GM23338 (cell line): ENCODE measurements at regions not wholly inside any gene's neighbourhood (a gene's known extent, or its start where the extent isn't known, plus 50 kb on each side); places are given as distances from the start of the nearest gene placed in this dataset.

Experiments used
- ATAC-seq: fragments of 200-7000 bp; cut with Tn5 transposase; 3 replicates; pipeline ENCODE4 v1.9.1; 2020
- DNase-seq: peaks from one replicate; pipeline ENCODE4 v3.0.0-alpha.2; 2015; ENCODE audit warnings: low spot score
- H2AFZ ChIP-seq: fragments of 200-600 bp; sonication (generic); 2 replicates; pipeline ENCODE4 v1.8.0; 2016; ENCODE audit warnings: antibody characterized with exemption, mild to moderate bottlenecking, moderate library complexity
- H3F3A ChIP-seq: fragments of 200-600 bp; sonication (generic); replicated peaks from 2 replicates; pipeline ENCODE4 v1.8.0; 2017; ENCODE audit warnings: antibody characterized with exemption, mixed run types, low read depth
- H3K27ac ChIP-seq: fragments of 200-600 bp; sonication (generic); 2 replicates; pipeline ENCODE4 v1.6.1; 2016; ENCODE audit warnings: low read depth
- H3K27me3 ChIP-seq: fragments of 200-600 bp; sonication (generic); 2 replicates; pipeline ENCODE4 v1.8.0; 2016; ENCODE audit warnings: mild to moderate bottlenecking, mixed run types, moderate library complexity; ENCODE audit not compliant: insufficient read depth
- H3K36me3 ChIP-seq: fragments of 200-600 bp; sonication (generic); 2 replicates; pipeline ENCODE4 v1.8.0; 2016; ENCODE audit warnings: mild to moderate bottlenecking; ENCODE audit not compliant: insufficient read depth
- H3K4me1 ChIP-seq: fragments of 200-600 bp; sonication (generic); 2 replicates; pipeline ENCODE4 v1.8.0; 2016; ENCODE audit warnings: mild to moderate bottlenecking, moderate library complexity; ENCODE audit not compliant: insufficient read depth
- H3K4me2 ChIP-seq: fragments of 200-600 bp; sonication (generic); 2 replicates; pipeline ENCODE4 v1.7.1; 2017; ENCODE audit warnings: mixed run types
- H3K4me3 ChIP-seq: fragments of 200-600 bp; sonication (generic); 2 replicates; pipeline ENCODE4 v1.6.1; 2016; ENCODE audit warnings: mixed run types
- H3K79me2 ChIP-seq: fragments of 200-600 bp; sonication (generic); replicated peaks from 2 replicates; pipeline ENCODE4 v1.8.0; 2017; ENCODE audit warnings: mild to moderate bottlenecking; ENCODE audit not compliant: insufficient read depth
- H3K9me2 ChIP-seq: fragments of 200-600 bp; sonication (generic); 2 replicates; pipeline ENCODE4 v1.8.0; 2017; ENCODE audit not compliant: insufficient read depth
- H4K20me1 ChIP-seq: fragments of 200-600 bp; sonication (generic); replicated peaks from 2 replicates; pipeline ENCODE4 v1.8.0; 2017; ENCODE audit warnings: mild to moderate bottlenecking; ENCODE audit not compliant: insufficient read depth
- H3K27ac Mint-ChIP-seq: 2 replicates; pipeline ENCODE4 v1.8.0; 2020; ENCODE audit warnings: inconsistent platforms, mild to moderate bottlenecking, moderate library complexity, mixed read lengths
- H3K27me3 Mint-ChIP-seq: 3 replicates; pipeline ENCODE4 v1.8.0; 2022; ENCODE audit warnings: low read depth, mild to moderate bottlenecking, moderate library complexity, mixed read lengths, inconsistent platforms; ENCODE audit not compliant: insufficient read depth, poor library complexity
- H3K36me3 Mint-ChIP-seq: 3 replicates; pipeline ENCODE4 v1.8.0; 2021; ENCODE audit warnings: low read depth, mild to moderate bottlenecking, inconsistent platforms, moderate library complexity, mixed read lengths
- H3K4me1 Mint-ChIP-seq: 3 replicates; pipeline ENCODE4 v1.8.0; 2020; ENCODE audit warnings: mild to moderate bottlenecking, inconsistent platforms, mixed read lengths
- H3K4me3 Mint-ChIP-seq: 3 replicates; pipeline ENCODE4 v1.8.0; 2021; ENCODE audit warnings: moderate library complexity, mild to moderate bottlenecking, inconsistent platforms, mixed read lengths
- H3K9me3 Mint-ChIP-seq: 3 replicates; pipeline ENCODE4 v1.8.0; 2020; ENCODE audit warnings: moderate library complexity, mild to moderate bottlenecking, inconsistent platforms, mixed read lengths
- EZH2 ChIP-seq: fragments of 200-600 bp; sonication (generic); IDR thresholded peaks from one replicate; pipeline ENCODE4 v1.8.0; 2017; ENCODE audit warnings: antibody characterized with exemption, mild to moderate bottlenecking, low read depth; ENCODE audit not compliant: unreplicated experiment
- EZH2phosphoT487 ChIP-seq: fragments of 200-600 bp; sonication (generic); IDR thresholded peaks from one replicate; pipeline ENCODE4 v1.8.1; 2018; ENCODE audit warnings: antibody characterized with exemption; ENCODE audit not compliant: unreplicated experiment
- JUNB ChIP-seq: IDR thresholded peaks from one replicate; pipeline ENCODE4 v1.6.1; 2016; ENCODE audit warnings: antibody characterized with exemption; ENCODE audit not compliant: unreplicated experiment
- NANOG ChIP-seq: IDR thresholded peaks from 2 replicates; pipeline ENCODE4 v1.6.1; 2016; ENCODE audit warnings: antibody characterized with exemption, borderline replicate concordance
- POLR2AphosphoS5 ChIP-seq: IDR thresholded peaks from 2 replicates; pipeline ENCODE4 v1.6.1; 2016; ENCODE audit warnings: antibody characterized with exemption, low read depth
- ZNF114 ChIP-seq: fragments of 250-450 bp; sonication (Bioruptor Pico); IDR thresholded peaks from 2 replicates; pipeline ENCODE4 v1.5.0; 2020; ENCODE audit warnings: mild to moderate bottlenecking, moderate library complexity
- ZNF331 ChIP-seq: fragments of 250-450 bp; sonication (Bioruptor Pico); IDR thresholded peaks from 2 replicates; pipeline ENCODE4 v1.5.0; 2020; ENCODE audit warnings: low read depth, mild to moderate bottlenecking, moderate library complexity
- TF ChIP-seq, protein P1 (sequence below): fragments of 250-450 bp; sonication (Bioruptor Pico); IDR thresholded peaks from 2 replicates; pipeline ENCODE4 v1.5.0; 2020; ENCODE audit warnings: mild to moderate bottlenecking, moderate library complexity
- TF ChIP-seq, protein P2 (sequence below), 2 experiments: fragments of 200-600 bp in 1 of 2; sonication (generic) in 1 of 2; conservative IDR thresholded peaks; 2 replicates each; pipeline versions ENCODE4 v1.5.1 to v1.6.1; 2016 to 2017; ENCODE audit warnings: antibody characterized with exemption in 2 of 2, low read depth in 2 of 2, mild to moderate bottlenecking in 2 of 2, moderate library complexity in 1 of 2

DNA sequence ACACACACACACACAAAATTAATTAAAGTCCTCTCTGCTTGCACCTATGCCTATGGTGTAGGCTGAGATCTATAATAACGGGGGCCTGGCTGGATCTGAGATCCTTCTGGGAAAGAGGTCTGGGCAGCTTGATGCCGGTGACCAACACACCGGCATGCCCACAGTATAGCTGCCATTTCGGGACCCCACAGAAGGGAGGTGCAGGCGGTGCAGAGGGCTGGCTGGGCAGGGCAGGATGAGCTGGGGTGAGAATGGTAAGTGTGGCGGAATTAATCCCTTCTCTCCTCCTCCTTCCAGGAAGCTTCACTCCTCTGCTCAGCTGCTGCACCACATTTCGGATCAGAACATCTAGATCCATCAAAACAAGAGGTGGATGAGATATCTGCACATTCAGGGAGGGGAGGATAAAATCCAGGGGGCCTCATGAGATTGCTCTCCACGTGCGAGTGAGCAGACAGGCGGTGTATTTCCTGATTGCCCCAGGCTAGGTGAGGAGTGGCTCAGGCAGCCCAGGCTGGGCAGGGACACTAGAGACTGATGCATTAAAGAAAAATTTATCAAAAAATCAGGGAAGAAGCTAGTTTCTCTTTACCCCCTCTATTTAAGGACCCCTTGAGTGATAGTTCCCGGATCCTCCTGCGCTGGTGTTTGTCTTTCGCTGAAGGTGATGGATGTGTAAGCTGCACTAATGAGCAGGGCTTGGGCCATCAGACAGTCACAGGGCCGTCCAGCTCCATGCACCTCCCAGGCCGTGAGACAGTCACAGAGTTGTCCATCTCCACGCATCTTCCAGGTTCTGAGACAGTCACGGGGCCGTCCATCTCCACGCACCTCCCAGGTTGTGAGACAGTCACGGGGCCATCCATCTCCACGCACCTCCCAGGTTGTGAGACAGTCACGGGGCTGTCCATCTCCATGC lies 449.9 kb downstream of the PTPRU start:
- H3K27me3 Mint-ChIP-seq, result peaks cover 2% of the 10 kb centered on the region
- Histone ChIP-seq H3K27ac (no peak overlapping the region), H3K4me2 (no peak overlapping the region), H3K4me3 (no peak overlapping the region), H4K20me1 (no peaks in the 10 kb centered on the region), H3K36me3 (no peaks in the 10 kb centered on the region), H3F3A (no peaks in the 10 kb centered on the region), H2AFZ (no peak overlapping the region), H3K79me2 (no peaks in the 10 kb centered on the region), H3K4me1 (peaks cover 7% of the 10 kb centered on the region), H3K27me3 (no peaks in the 10 kb centered on the region), H3K9me2 (no peaks in the 10 kb centered on the region)
- DNase-seq (no peak), ATAC-seq (no peak)
- no peak overlapping the region for H3K4me3 Mint-ChIP-seq
- TF ChIP-seq EZH2phosphoT487 (no peak), ZNF331 (CRISPR knock-in tag) (no peak), POLR2AphosphoS5 (no peak), JUNB (no peak), EZH2 (no peak), ZNF114 (CRISPR knock-in tag) (no peak), NANOG (no peak)
- TF ChIP-seq, protein P1, sequence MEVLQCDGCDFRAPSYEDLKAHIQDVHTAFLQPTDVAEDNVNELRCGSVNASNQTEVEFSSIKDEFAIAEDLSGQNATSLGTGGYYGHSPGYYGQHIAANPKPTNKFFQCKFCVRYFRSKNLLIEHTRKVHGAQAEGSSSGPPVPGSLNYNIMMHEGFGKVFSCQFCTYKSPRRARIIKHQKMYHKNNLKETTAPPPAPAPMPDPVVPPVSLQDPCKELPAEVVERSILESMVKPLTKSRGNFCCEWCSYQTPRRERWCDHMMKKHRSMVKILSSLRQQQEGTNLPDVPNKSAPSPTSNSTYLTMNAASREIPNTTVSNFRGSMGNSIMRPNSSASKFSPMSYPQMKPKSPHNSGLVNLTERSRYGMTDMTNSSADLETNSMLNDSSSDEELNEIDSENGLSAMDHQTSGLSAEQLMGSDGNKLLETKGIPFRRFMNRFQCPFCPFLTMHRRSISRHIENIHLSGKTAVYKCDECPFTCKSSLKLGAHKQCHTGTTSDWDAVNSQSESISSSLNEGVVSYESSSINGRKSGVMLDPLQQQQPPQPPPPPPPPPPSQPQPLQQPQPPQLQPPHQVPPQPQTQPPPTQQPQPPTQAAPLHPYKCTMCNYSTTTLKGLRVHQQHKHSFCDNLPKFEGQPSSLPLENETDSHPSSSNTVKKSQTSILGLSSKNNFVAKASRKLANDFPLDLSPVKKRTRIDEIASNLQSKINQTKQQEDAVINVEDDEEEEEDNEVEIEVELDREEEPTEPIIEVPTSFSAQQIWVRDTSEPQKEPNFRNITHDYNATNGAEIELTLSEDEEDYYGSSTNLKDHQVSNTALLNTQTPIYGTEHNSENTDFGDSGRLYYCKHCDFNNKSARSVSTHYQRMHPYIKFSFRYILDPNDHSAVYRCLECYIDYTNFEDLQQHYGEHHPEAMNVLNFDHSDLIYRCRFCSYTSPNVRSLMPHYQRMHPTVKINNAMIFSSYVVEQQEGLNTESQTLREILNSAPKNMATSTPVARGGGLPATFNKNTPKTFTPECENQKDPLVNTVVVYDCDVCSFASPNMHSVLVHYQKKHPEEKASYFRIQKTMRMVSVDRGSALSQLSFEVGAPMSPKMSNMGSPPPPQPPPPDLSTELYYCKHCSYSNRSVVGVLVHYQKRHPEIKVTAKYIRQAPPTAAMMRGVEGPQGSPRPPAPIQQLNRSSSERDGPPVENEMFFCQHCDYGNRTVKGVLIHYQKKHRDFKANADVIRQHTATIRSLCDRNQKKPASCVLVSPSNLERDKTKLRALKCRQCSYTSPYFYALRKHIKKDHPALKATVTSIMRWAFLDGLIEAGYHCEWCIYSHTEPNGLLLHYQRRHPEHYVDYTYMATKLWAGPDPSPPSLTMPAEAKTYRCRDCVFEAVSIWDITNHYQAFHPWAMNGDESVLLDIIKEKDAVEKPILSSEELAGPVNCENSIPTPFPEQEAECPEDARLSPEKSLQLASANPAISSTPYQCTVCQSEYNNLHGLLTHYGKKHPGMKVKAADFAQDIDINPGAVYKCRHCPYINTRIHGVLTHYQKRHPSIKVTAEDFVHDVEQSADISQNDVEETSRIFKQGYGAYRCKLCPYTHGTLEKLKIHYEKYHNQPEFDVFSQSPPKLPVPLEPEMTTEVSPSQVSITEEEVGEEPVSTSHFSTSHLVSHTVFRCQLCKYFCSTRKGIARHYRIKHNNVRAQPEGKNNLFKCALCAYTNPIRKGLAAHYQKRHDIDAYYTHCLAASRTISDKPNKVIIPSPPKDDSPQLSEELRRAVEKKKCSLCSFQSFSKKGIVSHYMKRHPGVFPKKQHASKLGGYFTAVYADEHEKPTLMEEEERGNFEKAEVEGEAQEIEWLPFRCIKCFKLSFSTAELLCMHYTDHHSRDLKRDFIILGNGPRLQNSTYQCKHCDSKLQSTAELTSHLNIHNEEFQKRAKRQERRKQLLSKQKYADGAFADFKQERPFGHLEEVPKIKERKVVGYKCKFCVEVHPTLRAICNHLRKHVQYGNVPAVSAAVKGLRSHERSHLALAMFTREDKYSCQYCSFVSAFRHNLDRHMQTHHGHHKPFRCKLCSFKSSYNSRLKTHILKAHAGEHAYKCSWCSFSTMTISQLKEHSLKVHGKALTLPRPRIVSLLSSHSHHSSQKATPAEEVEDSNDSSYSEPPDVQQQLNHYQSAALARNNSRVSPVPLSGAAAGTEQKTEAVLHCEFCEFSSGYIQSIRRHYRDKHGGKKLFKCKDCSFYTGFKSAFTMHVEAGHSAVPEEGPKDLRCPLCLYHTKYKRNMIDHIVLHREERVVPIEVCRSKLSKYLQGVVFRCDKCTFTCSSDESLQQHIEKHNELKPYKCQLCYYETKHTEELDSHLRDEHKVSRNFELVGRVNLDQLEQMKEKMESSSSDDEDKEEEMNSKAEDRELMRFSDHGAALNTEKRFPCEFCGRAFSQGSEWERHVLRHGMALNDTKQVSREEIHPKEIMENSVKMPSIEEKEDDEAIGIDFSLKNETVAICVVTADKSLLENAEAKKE (CRISPR knock-in tag), result no peak
- TF ChIP-seq, protein P2, sequence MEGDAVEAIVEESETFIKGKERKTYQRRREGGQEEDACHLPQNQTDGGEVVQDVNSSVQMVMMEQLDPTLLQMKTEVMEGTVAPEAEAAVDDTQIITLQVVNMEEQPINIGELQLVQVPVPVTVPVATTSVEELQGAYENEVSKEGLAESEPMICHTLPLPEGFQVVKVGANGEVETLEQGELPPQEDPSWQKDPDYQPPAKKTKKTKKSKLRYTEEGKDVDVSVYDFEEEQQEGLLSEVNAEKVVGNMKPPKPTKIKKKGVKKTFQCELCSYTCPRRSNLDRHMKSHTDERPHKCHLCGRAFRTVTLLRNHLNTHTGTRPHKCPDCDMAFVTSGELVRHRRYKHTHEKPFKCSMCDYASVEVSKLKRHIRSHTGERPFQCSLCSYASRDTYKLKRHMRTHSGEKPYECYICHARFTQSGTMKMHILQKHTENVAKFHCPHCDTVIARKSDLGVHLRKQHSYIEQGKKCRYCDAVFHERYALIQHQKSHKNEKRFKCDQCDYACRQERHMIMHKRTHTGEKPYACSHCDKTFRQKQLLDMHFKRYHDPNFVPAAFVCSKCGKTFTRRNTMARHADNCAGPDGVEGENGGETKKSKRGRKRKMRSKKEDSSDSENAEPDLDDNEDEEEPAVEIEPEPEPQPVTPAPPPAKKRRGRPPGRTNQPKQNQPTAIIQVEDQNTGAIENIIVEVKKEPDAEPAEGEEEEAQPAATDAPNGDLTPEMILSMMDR (conservative IDR thresholded peaks at IDR 0.05; ENCODE audit: low read depth in 2 of 2), result no peak
- no peaks in the 10 kb centered on the region for H3K36me3 Mint-ChIP-seq
- H3K9me3 Mint-ChIP-seq, result no peaks in the 10 kb centered on the region; the same call in 2 of the 3 replicates
- H3K27ac Mint-ChIP-seq, result no peak overlapping the region
- peaks cover 10% of the 10 kb centered on the region for H3K4me1 Mint-ChIP-seq
